ENCODE measurements at regions not wholly inside any gene's neighbourhood (a gene's known extent, or its start where the extent isn't known, plus 50 kb on each side); places are given as distances from the start of the nearest gene placed in this dataset.

- TF ChIP-seq CTCF (IDR thresholded peaks at IDR 0.05): no peak
- TF ChIP-seq POLR2A (IDR thresholded peaks at IDR 0.05): no peak
Observed at GRCh38 chr4:123556526-123556925, 159.9 kb downstream of the SPRY1 start.

Data from esophagus squamous epithelium (tissue), 4 donors.